GM20000 (cell line): ENCODE measurements at regions not wholly inside any gene's neighbourhood (a gene's known extent, or its start where the extent isn't known, plus 50 kb on each side); places are given as distances from the start of the nearest gene placed in this dataset.
"Not testable (repeated sequence)": the region's sequence is repeated elsewhere in the genome, so short reads cannot be mapped to it uniquely, and the experiment has no call there.

Experiments used
- DNase-seq: peaks from one replicate; pipeline ENCODE4 v3.0.0; 2012; ENCODE audit warnings: low spot score
- TF ChIP-seq, protein P1 (sequence below): IDR thresholded peaks from 2 replicates; pipeline ENCODE4 v1.5.1; 2012; ENCODE audit warnings: mild to moderate bottlenecking, control low read depth; ENCODE audit errors: extremely low read depth, missing control alignments

DNA sequence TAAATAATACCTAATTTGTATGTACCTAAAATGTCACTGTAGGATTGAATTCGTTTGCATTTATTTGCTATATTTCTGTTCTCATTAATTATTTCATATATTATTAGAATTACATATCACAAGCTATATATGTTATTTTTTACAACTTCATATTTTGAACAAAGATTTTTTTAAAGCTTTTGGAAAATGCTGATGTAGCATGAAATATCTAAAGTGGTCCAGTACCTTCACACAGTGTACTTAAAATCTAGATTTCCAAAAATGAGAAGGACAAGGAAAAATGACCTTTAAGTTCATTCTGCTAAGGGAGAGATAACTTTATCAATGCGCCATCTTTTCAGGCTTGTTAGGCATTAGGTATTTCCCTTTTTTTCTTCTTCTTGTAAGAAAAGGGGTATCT, 71.8 kb downstream of the LARP7 start:
- TF ChIP-seq, protein P1, sequence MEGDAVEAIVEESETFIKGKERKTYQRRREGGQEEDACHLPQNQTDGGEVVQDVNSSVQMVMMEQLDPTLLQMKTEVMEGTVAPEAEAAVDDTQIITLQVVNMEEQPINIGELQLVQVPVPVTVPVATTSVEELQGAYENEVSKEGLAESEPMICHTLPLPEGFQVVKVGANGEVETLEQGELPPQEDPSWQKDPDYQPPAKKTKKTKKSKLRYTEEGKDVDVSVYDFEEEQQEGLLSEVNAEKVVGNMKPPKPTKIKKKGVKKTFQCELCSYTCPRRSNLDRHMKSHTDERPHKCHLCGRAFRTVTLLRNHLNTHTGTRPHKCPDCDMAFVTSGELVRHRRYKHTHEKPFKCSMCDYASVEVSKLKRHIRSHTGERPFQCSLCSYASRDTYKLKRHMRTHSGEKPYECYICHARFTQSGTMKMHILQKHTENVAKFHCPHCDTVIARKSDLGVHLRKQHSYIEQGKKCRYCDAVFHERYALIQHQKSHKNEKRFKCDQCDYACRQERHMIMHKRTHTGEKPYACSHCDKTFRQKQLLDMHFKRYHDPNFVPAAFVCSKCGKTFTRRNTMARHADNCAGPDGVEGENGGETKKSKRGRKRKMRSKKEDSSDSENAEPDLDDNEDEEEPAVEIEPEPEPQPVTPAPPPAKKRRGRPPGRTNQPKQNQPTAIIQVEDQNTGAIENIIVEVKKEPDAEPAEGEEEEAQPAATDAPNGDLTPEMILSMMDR: no peak
- DNase-seq: no peak

DNA sequence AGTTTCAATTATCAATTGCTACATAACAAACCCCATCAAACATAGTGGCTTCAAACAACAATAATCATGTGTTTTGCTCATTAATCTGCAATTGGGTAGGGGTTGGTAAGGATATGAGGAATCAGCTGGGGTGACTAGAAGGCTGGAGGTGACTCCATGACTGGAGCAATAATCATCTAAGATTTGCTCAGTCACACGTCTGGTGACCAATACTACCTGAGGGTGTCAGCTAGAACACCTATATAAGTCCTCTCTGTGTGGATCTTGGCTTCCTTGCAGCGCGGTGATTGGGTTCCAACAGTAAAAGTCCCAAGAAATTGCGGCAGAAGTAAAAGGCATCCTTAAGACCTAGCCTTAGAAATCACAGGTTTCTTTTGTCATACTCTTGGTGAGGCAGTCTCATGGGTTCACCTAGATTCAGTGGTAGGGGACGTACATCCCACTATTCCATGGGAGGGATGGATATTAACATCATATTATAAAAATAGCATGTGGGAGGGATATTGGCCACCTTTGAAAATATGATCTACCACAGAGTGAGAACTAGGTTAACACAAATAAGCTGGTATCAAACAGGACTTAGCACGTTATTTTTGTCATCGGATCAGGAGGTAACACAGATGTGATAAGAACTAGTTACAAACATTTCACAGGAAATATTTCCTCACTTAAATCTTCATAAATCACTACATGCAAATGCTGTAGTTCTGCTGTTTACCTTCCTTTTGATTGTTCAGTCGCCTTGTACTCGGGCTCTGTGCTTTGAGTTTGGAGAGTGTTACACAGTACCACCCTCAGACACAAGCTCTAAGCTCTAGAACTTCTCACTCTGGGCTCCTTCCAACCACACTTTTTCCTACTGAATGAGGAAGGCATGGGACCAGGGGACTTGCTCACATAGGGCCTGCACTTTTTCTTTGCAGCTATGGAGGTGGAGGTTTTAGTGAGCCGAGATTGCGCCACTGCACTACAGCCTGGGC, 78.3 kb downstream of the LARP7 start:
- TF ChIP-seq, protein P1: no peak
- DNase-seq: no peak

DNA sequence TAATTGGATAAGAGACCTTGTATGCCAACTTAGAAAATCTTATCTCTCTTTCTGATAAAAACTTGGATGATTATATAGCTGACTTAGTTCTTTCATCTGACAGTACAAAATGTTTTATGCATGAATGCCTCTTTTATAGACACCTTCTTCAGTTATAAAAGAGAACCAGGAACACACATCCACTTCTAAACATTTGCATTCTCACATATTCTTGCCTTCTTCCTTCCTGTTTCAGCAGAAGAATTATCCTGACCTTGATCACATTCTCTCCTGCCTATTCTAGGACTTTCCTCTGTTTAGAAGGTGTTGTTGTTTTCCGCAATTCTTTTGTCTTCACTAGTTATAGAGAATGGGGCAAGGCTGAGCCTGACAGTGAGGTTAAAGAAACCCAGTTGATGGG, 80.9 kb downstream of the LARP7 start:
- TF ChIP-seq, protein P1: no peak

DNA sequence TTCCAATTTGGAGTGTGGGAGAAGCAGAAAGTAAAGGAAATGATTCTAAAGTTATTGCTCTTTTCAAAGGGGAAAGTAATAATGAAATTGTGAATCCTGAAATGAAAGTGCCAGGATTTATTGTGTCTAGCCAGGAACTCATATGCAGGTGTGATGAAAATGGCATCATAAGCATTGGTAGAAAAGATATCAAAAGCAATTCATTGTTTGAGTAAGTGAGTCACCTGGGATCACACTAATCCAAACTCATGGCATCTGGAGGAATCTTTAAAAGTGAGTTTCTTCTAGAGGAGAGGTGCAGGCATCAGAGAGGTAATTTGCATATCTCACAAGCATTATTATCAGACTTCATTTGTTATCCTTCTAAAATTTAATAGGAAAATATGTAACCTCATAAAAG, 84.7 kb downstream of the LARP7 start:
- DNase-seq: no peak
- TF ChIP-seq, protein P1: no peak

More for the DNA sequence above, 80.9 kb downstream of the LARP7 start:
- no peak for DNase-seq

DNA sequence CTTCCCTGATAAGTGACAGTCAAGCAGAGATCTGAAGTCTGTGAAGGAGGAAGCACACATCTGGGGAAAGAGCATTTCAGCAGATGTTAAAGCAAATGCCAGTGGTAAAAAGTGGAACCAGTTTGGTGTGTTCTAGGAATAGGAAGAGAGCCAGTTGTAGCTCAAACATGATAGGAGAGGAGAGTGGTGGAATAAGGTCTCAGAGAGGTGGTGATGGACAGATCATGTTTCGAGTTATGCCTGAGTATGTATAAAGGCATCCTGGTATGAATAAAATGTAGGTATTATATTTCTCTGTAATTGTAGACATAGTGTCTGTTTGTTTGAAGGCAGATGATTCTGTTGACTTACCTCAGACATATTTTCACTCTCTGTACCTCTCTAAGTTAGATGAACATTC, 89.1 kb downstream of the LARP7 start:
- TF ChIP-seq, protein P1: no peak
- no peak for DNase-seq

DNA sequence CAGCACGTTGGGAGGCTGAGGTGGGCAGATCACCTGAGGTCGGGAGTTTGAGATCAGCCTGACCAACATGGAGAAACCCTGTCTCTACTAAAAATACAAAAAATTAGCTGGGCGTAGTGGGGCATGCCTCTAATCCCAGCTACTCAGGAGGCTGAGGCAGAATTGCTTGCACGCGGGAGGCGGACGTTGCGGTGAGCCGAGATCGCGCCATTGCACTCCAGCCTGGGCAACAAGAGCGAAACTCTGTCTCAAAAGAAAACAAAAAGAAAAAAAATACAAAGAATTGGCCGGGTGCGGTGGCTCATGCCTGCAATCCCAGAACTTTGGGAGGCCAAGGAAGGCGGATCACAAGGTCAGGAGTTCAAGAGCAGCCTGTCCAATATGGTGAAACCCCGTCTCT, 90.8 kb downstream of the LARP7 start:
- not testable (repeated sequence) for DNase-seq

DNA sequence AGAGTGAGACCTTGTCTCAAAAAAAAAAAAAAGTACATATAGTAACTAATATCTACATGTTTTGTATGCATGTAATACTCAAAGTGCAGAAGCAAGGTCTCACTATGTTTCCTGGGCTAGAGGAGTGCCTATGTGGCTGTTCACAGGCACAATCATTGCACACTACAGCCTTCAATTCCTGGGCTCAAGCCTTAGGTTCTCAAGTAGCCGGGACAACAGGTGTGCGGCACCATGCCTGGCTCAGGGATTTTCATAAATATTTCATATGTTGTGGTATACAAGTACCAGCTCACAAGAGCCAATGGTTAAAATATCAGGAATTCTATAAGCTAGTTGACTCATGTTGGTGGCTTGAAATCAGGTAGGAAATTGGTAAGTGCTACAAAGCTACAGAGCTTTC, 94.8 kb downstream of the LARP7 start:
- TF ChIP-seq, protein P1: no peak
- no peak for DNase-seq

DNA sequence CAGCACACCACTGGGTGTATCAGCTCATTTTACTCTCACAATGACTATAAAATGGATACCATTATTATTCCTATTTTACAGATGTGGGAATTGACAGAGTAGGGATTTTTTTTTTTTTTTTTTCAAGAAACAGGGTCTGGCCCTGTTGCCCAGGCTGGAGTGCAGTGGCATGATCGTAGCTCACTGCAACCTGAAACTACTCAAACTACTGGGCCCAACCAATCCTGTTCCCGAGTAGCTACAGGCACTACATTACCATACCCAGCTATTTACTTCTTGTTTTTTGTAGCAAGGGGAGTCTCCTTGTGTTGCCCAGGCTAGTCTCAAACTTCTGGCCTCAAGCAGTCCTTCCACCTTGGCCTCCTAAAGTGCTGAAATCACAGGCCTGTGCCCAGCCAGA, 95.2 kb downstream of the LARP7 start:
- TF ChIP-seq, protein P1: no peak
- no peak for DNase-seq
